Nephron progenitor cell (in vitro differentiated cells): ENCODE measurements at regions not wholly inside any gene's neighbourhood (a gene's known extent, or its start where the extent isn't known, plus 50 kb on each side); places are given as distances from the start of the nearest gene placed in this dataset.

Experiments
- DNase-seq: peaks from one replicate; pipeline ENCODE4 v3.0.0; 2021
- H3K27ac Mint-ChIP-seq: 2 replicates; pipeline ENCODE4 v1.8.0; 2021; ENCODE audit warnings: mild to moderate bottlenecking, moderate library complexity, mixed read lengths
- H3K27me3 Mint-ChIP-seq: 2 replicates; pipeline ENCODE4 v1.8.0; 2021; ENCODE audit warnings: mild to moderate bottlenecking, low read depth, mixed read lengths; ENCODE audit not compliant: poor library complexity
- H3K36me3 Mint-ChIP-seq: 2 replicates; pipeline ENCODE4 v1.8.0; 2021; ENCODE audit warnings: low read depth, mixed read lengths
- H3K4me1 Mint-ChIP-seq: 2 replicates; pipeline ENCODE4 v1.8.0; 2021; ENCODE audit warnings: mixed read lengths
- H3K4me3 Mint-ChIP-seq: 2 replicates; pipeline ENCODE4 v1.8.0; 2021; ENCODE audit warnings: mild to moderate bottlenecking, moderate library complexity, mixed read lengths
- H3K9me3 Mint-ChIP-seq: 2 replicates; pipeline ENCODE4 v1.8.0; 2021; ENCODE audit warnings: mild to moderate bottlenecking, moderate library complexity, mixed read lengths
- TF ChIP-seq, protein P1 (sequence below): fragments of 200-600 bp; sonication (generic); IDR thresholded peaks from 2 replicates; pipeline ENCODE4 v1.5.0; 2021; ENCODE audit warnings: antibody characterized with exemption

DNA sequence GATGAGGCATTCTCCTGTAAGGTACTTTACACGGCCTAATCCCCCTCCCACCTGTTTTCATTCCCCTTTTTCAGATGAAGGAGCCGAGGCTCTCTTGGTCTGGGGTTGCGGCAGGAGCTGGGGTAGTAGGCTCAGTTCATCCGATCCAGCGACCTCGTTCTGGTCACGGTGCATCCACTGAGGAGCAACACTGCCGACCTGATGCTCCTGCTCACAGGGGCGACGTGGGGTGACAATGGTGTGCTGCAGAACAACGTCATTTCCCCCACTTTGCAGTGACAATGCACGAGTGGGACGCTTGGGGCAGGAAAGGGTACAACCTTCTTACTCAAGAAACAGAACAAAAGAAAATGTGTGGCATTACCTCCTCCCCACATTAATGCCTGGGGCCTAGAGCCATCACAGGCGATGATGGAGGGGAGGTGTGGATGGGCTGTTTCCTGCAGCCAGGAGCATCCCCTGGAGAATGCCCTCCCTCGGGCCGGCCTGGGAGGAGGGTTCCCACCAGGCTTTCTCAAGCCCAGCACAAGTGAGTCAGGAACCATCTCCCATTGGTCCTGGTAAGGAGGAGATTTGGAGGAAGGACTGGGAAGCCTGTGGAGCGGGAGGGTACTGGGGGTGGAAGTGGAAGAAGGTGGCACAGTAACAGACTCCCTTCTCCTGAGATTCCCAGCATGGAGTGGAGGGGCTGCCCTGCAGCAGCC lies 125.6 kb downstream of the SPATA19 start:
- Mint-ChIP-seq H3K36me3 (no peaks in the 10 kb centered on the region), H3K9me3 (no peaks in the 10 kb centered on the region), H3K27ac (no peak overlapping the region), H3K4me1 (peaks cover 14% of the 10 kb centered on the region), H3K4me3 (no peak overlapping the region), H3K27me3 (peaks cover 17% of the 10 kb centered on the region)
- no peak for DNase-seq
- TF ChIP-seq, protein P1, sequence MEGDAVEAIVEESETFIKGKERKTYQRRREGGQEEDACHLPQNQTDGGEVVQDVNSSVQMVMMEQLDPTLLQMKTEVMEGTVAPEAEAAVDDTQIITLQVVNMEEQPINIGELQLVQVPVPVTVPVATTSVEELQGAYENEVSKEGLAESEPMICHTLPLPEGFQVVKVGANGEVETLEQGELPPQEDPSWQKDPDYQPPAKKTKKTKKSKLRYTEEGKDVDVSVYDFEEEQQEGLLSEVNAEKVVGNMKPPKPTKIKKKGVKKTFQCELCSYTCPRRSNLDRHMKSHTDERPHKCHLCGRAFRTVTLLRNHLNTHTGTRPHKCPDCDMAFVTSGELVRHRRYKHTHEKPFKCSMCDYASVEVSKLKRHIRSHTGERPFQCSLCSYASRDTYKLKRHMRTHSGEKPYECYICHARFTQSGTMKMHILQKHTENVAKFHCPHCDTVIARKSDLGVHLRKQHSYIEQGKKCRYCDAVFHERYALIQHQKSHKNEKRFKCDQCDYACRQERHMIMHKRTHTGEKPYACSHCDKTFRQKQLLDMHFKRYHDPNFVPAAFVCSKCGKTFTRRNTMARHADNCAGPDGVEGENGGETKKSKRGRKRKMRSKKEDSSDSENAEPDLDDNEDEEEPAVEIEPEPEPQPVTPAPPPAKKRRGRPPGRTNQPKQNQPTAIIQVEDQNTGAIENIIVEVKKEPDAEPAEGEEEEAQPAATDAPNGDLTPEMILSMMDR, result no peak

GRCh38 chr11:133718831-133719230 lies 126.5 kb downstream of the SPATA19 start:
- no peak for DNase-seq
- H3K9me3 Mint-ChIP-seq, result no peaks in the 10 kb centered on the region
- peaks cover 14% of the 10 kb centered on the region for H3K4me1 Mint-ChIP-seq
- H3K27ac Mint-ChIP-seq, result no peak overlapping the region
- H3K4me3 Mint-ChIP-seq, result no peak overlapping the region
- TF ChIP-seq, protein P1, result no peak
- H3K36me3 Mint-ChIP-seq, result no peaks in the 10 kb centered on the region
- H3K27me3 Mint-ChIP-seq, result peaks cover 21% of the 10 kb centered on the region

DNA sequence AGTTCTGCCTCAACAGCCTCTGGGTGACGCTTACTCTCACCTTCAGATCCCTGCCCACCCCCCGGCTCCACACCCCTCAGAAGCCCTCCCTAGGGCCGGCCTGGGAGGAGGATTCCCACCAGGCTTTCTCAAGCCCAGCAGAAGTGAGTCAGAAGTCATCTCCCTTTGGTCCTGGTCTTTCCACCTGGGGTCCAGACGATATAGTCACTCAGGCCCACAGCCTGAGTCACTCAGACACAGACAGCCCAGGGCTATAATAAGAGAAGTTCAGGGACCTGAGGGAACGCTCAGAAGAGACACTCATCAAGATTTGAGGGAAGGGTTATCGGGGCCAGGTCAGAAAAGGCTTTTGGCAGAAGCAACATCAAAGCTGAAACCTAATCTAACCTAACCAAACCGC lies 127.1 kb downstream of the SPATA19 start:
- peaks cover 14% of the 10 kb centered on the region for H3K4me1 Mint-ChIP-seq
- H3K36me3 Mint-ChIP-seq, result no peaks in the 10 kb centered on the region
- H3K27ac Mint-ChIP-seq, result no peak overlapping the region
- TF ChIP-seq, protein P1, result no peak
- no peak overlapping the region for H3K4me3 Mint-ChIP-seq
- H3K9me3 Mint-ChIP-seq, result no peaks in the 10 kb centered on the region
- peaks cover 25% of the 10 kb centered on the region for H3K27me3 Mint-ChIP-seq
- DNase-seq, result no peak

- H3K9me3 Mint-ChIP-seq, result no peaks in the 10 kb centered on the region
- TF ChIP-seq, protein P1, result no peak
- no peak overlapping the region for H3K27ac Mint-ChIP-seq
- no peaks in the 10 kb centered on the region for H3K36me3 Mint-ChIP-seq
- no peak overlapping the region for H3K4me3 Mint-ChIP-seq
- H3K4me1 Mint-ChIP-seq, result peaks cover 14% of the 10 kb centered on the region
- no peak for DNase-seq
- peaks cover 25% of the 10 kb centered on the region for H3K27me3 Mint-ChIP-seq
Measured at GRCh38 chr11:133716602-133717001, 128.7 kb downstream of the SPATA19 start.

DNA sequence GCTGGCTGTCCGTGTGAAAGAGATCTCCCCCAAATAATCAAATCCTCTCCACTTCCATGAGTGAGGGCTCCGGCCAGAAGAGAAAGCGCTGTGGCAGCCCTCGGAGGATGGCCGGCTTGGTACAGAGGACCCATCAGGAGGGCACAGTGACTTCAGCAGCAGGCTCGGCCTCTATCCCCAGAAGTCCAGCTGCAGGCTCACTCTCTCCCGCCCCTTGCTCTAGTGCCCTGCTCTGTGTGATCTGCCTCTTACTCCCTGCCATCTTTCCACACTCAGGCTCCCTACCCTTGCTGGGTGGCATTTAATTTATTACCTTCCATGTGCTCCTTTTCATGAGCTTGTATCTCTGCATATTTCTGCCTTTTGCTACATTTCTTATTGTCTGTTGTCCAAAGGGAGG lies 129.7 kb downstream of the SPATA19 start:
- H3K27me3 Mint-ChIP-seq, result peaks cover 25% of the 10 kb centered on the region
- no peak overlapping the region for H3K27ac Mint-ChIP-seq

More for the DNA sequence above, 129.7 kb downstream of the SPATA19 start:
- H3K4me3 Mint-ChIP-seq, result no peak overlapping the region
- TF ChIP-seq, protein P1, result no peak
- no peak for DNase-seq
- H3K9me3 Mint-ChIP-seq, result no peaks in the 10 kb centered on the region
- peaks cover 14% of the 10 kb centered on the region for H3K4me1 Mint-ChIP-seq
- no peaks in the 10 kb centered on the region for H3K36me3 Mint-ChIP-seq
